HepG2 (cell line): ENCODE measurements at regions not wholly inside any gene's neighbourhood (a gene's known extent, or its start where the extent isn't known, plus 50 kb on each side); places are given as distances from the start of the nearest gene placed in this dataset.

ENCODE experiments used
- ATAC-seq: fragments of 200-7000 bp; cut with Tn5 transposase; 3 replicates; pipeline ENCODE4 v1.9.1; 2020; ENCODE audit warnings: mild to moderate bottlenecking, moderate library complexity
- BruUV-seq: library from RNA; stranded (reverse); fragments of 400-500 nt; replicated peaks from 2 replicates; lab custom pipeline; 2021; lab: Mats Ljungman, UMichigan
- CTCF ChIA-PET: fragments of 300-600 bp; formaldehyde crosslinking; extraction: SDS; loops from one replicate; lab custom pipeline; 2021; ENCODE audit warnings: low total read pairs, inconsistent platforms, low intra/inter-chr PET ratio; lab: Yijun Ruan, JAX
- POLR2A ChIA-PET: fragments of 350-600 bp; sonication (Branson Sonifier 250); formaldehyde crosslinking; loops from one replicate; lab custom pipeline; 2020; ENCODE audit warnings: antibody characterized with exemption, inconsistent platforms; lab: Yijun Ruan, JAX
- DNase-seq: peaks from one replicate; pipeline ENCODE4 v3.0.0-alpha.2; 2015; ENCODE audit warnings: low spot score
- FAIRE-seq: peaks from 3 replicates; lab custom pipeline; 2011; peaks lifted over from hg19 to GRCh38; lab: Jason Lieb, UNC
- H2AFZ ChIP-seq: one replicate; pipeline ENCODE4 v1.6.1; 2011; ENCODE audit warnings: low read length, inconsistent platforms
- H3K27ac ChIP-seq: fragments of 300-600 bp; 3 replicates; pipeline ENCODE4 v1.8.0; 2011; ENCODE audit warnings: mixed run types, mild to moderate bottlenecking, mixed read lengths, low read length, inconsistent platforms; ENCODE audit not compliant: insufficient read depth; ENCODE audit errors: extremely low read length
- H3K27me3 ChIP-seq, 2 experiments: fragments of 200-600 bp in 1 of 2; 2 replicates in 1 of 2; 3 replicates in 1 of 2; pipeline versions ENCODE4 v1.6.0 to v1.8.0; 2011; ENCODE audit warnings: low read length in 2 of 2, mild to moderate bottlenecking in 2 of 2, moderate library complexity in 2 of 2, inconsistent platforms in 1 of 2; ENCODE audit not compliant: insufficient read depth in 2 of 2, control insufficient read depth in 1 of 2
- H3K36me3 ChIP-seq, 2 experiments: fragments of 200-600 bp in 1 of 2; replicated peaks in 1 of 2; 2 replicates in 1 of 2; 3 replicates in 1 of 2; pipeline versions ENCODE4 v1.5.1 to v1.8.0; 2011; ENCODE audit warnings: low read length in 2 of 2, inconsistent platforms in 1 of 2; ENCODE audit not compliant: insufficient read depth in 2 of 2, control insufficient read depth in 1 of 2
- H3K4me1 ChIP-seq: 2 replicates; pipeline ENCODE4 v1.5.1; 2012; ENCODE audit warnings: low read length, inconsistent platforms; ENCODE audit not compliant: insufficient read depth
- H3K4me2 ChIP-seq: 2 replicates; pipeline ENCODE4 v1.6.0; 2011; ENCODE audit warnings: low read depth, low read length, inconsistent platforms
- H3K4me3 ChIP-seq, 3 experiments: fragments of 200-600 bp in 1 of 3; sonication (generic), shearing (Covaris generic) in 1 of 3; replicated peaks in 1 of 3; 2 replicates each; pipeline ENCODE4 v1.5.1; 2011 to 2016; ENCODE audit warnings: low read length in 3 of 3, inconsistent platforms in 2 of 3, low read depth in 2 of 3, mild to moderate bottlenecking in 2 of 3, control low read depth in 1 of 3, mixed read lengths in 1 of 3; ENCODE audit not compliant: insufficient read depth in 1 of 3
- H3K79me2 ChIP-seq: one replicate; pipeline ENCODE4 v1.6.1; 2011; ENCODE audit warnings: low read length, inconsistent platforms; ENCODE audit not compliant: insufficient read depth
- H3K9ac ChIP-seq: 2 replicates; pipeline ENCODE4 v1.6.0; 2011; ENCODE audit warnings: mild to moderate bottlenecking, low read depth, low read length, inconsistent platforms; ENCODE audit not compliant: insufficient read depth
- H3K9me3 ChIP-seq: 2 replicates; pipeline ENCODE4 v1.5.1; 2012; ENCODE audit warnings: mild to moderate bottlenecking, low read length
- H4K20me1 ChIP-seq: 2 replicates; pipeline ENCODE4 v1.6.0; 2011; ENCODE audit warnings: inconsistent platforms, mild to moderate bottlenecking, low read length, moderate library complexity; ENCODE audit not compliant: insufficient read depth
- ARNTL ChIP-seq: sonication (generic); formaldehyde crosslinking; IDR thresholded peaks from 2 replicates; pipeline ENCODE4 v1.4.0; 2020; ENCODE audit warnings: mild to moderate bottlenecking, missing genetic modification reagents
- ZNF687 ChIP-seq: sonication (generic); formaldehyde crosslinking; IDR thresholded peaks from 2 replicates; pipeline ENCODE4 v1.5.1; 2020; ENCODE audit warnings: mild to moderate bottlenecking, missing genetic modification reagents, moderate library complexity
- WGBS: methylation state at CpG from one replicate; pipeline ENCODE4 v1.1.6; 2017; ENCODE audit warnings: low lambda C conversion rate; 5-methylcytosine and 5-hydroxymethylcytosine counted together
- in situ Hi-C: cut with HindIII; loops from 2 replicates; pipeline ENCODE4 v1.10.0; 2017; ENCODE audit warnings: low pct_unique_long_range_greater_than_20kb; ENCODE audit not compliant: extremely low pct_ligation_motif_present
- intact Hi-C: fragments of 100-400 bp; cut with micrococcal nuclease; formaldehyde crosslinking; loops from one replicate; pipeline ENCODE4 v1.10.0; 2022; ENCODE audit not compliant: unreplicated experiment

DNA sequence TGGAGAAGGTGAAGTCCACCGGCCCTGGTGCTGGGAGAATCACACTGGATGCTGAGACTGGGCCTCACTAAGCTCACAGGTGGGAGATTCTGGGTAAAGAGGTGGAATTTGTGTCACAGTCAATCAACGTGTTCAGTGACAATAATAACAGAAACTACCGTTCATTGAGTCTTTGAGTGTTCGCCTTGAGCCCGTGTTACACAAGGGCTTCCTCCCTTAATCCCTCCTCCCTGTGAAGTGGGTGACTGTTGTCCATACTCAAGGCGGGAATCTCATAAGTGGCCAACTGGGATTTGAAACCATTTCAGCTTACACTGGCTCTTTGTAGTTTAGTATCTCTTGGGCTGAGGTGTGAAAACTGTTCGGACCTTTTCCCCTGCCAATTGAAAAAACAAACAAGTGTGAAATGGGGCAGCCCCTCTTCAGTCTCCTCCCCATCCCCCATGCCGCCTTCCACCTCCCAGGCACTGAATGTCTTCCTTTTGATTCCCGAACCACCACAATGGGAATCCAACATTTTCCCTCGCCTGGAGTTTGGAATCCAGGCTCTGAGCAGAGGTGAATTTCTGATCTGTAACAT is 502.4 kb downstream of the MIAT start (continued):
- TF ChIP-seq ZNF687 (CRISPR knock-in tag), result no peak

DNA sequence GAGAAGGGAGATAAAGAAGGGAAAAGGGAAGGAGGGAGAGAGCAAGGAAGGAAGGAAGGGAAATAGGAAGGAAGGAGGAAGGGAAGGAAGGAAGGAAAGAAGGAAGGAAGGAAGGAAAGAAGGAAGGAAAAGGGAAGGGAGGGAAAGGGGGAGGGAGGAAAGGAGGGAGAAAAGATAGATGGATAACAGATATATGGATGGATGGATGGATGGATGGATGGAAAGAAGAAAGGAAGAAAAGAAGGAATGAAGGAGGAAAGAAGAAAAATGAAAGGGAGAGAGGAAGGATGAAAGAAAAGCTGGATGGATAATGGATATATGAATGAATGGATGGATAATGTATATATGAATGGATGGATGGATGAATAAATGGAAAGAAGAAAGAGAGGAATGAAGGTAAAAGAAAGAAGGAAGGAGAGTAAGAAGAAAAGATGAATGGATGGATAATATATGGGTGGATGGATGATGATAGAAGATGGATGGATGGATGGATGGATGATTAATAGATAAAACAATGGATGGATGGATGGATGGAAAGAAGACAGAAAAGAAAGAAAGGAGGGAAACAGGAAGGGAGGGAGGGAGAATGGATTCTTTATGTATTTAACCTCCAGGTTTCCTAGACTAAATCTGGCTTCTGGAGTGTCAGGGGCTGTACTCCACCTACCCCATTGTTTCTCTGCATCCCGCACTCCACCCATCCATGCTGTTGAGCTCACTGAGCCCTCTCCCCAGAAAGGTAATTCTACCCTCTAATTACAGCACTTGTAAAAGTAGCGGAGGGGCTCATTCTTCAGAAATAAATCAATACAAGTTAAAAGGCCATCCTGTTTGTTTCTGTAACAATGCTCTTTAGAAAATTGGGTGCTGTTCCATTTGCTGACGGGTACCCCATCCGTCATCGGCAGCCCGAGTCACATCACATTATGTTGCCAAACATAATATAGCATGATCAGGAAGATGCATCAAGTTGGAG is 506.1 kb downstream of the MIAT start:
- no peak overlapping the region for H3K4me2 ChIP-seq
- H3K36me3 ChIP-seq, result no peaks in the 10 kb centered on the region
- 39% methylated on average over 6 of the region's 6 CpGs for WGBS
- no peaks in the 10 kb centered on the region for H3K9me3 ChIP-seq
- intact Hi-C loops, result no loop called here
- no peaks in the 10 kb centered on the region for H3K79me2 ChIP-seq
- no peaks in the 10 kb centered on the region for H3K4me1 ChIP-seq
- no TSS peak for BruUV-seq
- TF ChIP-seq ARNTL (CRISPR knock-in tag), result no peak
- no peak overlapping the region for H3K4me3 ChIP-seq
- POLR2A ChIA-PET, result no interaction called here
- peaks cover 0 to 6% of the 10 kb centered on the region in 2 experiments; a peak in 1 of 5 replicates for H3K27me3 ChIP-seq
- no peak overlapping the region for H2AFZ ChIP-seq
- H3K9ac ChIP-seq, result no peak overlapping the region
- DNase-seq, result no peak
- CTCF ChIA-PET, result no interaction called here
- FAIRE-seq, result no peak
- in situ Hi-C loops, result no loop called here
- no peaks in the 10 kb centered on the region for H4K20me1 ChIP-seq
- ATAC-seq, result no peak
- H3K27ac ChIP-seq, result no peak overlapping the region
